GM23338 (cell line): ENCODE measurements at regions not wholly inside any gene's neighbourhood (a gene's known extent, or its start where the extent isn't known, plus 50 kb on each side); places are given as distances from the start of the nearest gene placed in this dataset.

ENCODE experiments used
- ATAC-seq: fragments of 200-7000 bp; cut with Tn5 transposase; 3 replicates; pipeline ENCODE4 v1.9.1; 2020
- DNase-seq: peaks from one replicate; pipeline ENCODE4 v3.0.0-alpha.2; 2015; ENCODE audit warnings: low spot score
- H2AFZ ChIP-seq: fragments of 200-600 bp; sonication (generic); 2 replicates; pipeline ENCODE4 v1.8.0; 2016; ENCODE audit warnings: antibody characterized with exemption, mild to moderate bottlenecking, moderate library complexity
- H3F3A ChIP-seq: fragments of 200-600 bp; sonication (generic); replicated peaks from 2 replicates; pipeline ENCODE4 v1.8.0; 2017; ENCODE audit warnings: antibody characterized with exemption, mixed run types, low read depth
- H3K27ac ChIP-seq: fragments of 200-600 bp; sonication (generic); 2 replicates; pipeline ENCODE4 v1.6.1; 2016; ENCODE audit warnings: low read depth
- H3K27me3 ChIP-seq: fragments of 200-600 bp; sonication (generic); 2 replicates; pipeline ENCODE4 v1.8.0; 2016; ENCODE audit warnings: mild to moderate bottlenecking, mixed run types, moderate library complexity; ENCODE audit not compliant: insufficient read depth
- H3K36me3 ChIP-seq: fragments of 200-600 bp; sonication (generic); 2 replicates; pipeline ENCODE4 v1.8.0; 2016; ENCODE audit warnings: mild to moderate bottlenecking; ENCODE audit not compliant: insufficient read depth
- H3K4me1 ChIP-seq: fragments of 200-600 bp; sonication (generic); 2 replicates; pipeline ENCODE4 v1.8.0; 2016; ENCODE audit warnings: mild to moderate bottlenecking, moderate library complexity; ENCODE audit not compliant: insufficient read depth
- H3K4me2 ChIP-seq: fragments of 200-600 bp; sonication (generic); 2 replicates; pipeline ENCODE4 v1.7.1; 2017; ENCODE audit warnings: mixed run types
- H3K4me3 ChIP-seq: fragments of 200-600 bp; sonication (generic); 2 replicates; pipeline ENCODE4 v1.6.1; 2016; ENCODE audit warnings: mixed run types
- H3K79me2 ChIP-seq: fragments of 200-600 bp; sonication (generic); replicated peaks from 2 replicates; pipeline ENCODE4 v1.8.0; 2017; ENCODE audit warnings: mild to moderate bottlenecking; ENCODE audit not compliant: insufficient read depth
- H3K9me2 ChIP-seq: fragments of 200-600 bp; sonication (generic); 2 replicates; pipeline ENCODE4 v1.8.0; 2017; ENCODE audit not compliant: insufficient read depth
- H4K20me1 ChIP-seq: fragments of 200-600 bp; sonication (generic); replicated peaks from 2 replicates; pipeline ENCODE4 v1.8.0; 2017; ENCODE audit warnings: mild to moderate bottlenecking; ENCODE audit not compliant: insufficient read depth
- H3K27ac Mint-ChIP-seq: 2 replicates; pipeline ENCODE4 v1.8.0; 2020; ENCODE audit warnings: inconsistent platforms, mild to moderate bottlenecking, moderate library complexity, mixed read lengths
- H3K27me3 Mint-ChIP-seq: 3 replicates; pipeline ENCODE4 v1.8.0; 2022; ENCODE audit warnings: low read depth, mild to moderate bottlenecking, moderate library complexity, mixed read lengths, inconsistent platforms; ENCODE audit not compliant: insufficient read depth, poor library complexity
- H3K36me3 Mint-ChIP-seq: 3 replicates; pipeline ENCODE4 v1.8.0; 2021; ENCODE audit warnings: low read depth, mild to moderate bottlenecking, inconsistent platforms, moderate library complexity, mixed read lengths
- H3K4me1 Mint-ChIP-seq: 3 replicates; pipeline ENCODE4 v1.8.0; 2020; ENCODE audit warnings: mild to moderate bottlenecking, inconsistent platforms, mixed read lengths
- H3K4me3 Mint-ChIP-seq: 3 replicates; pipeline ENCODE4 v1.8.0; 2021; ENCODE audit warnings: moderate library complexity, mild to moderate bottlenecking, inconsistent platforms, mixed read lengths
- H3K9me3 Mint-ChIP-seq: 3 replicates; pipeline ENCODE4 v1.8.0; 2020; ENCODE audit warnings: moderate library complexity, mild to moderate bottlenecking, inconsistent platforms, mixed read lengths
- CREB1 ChIP-seq: fragments of 250-450 bp; sonication (Bioruptor Pico); IDR thresholded peaks from 2 replicates; pipeline ENCODE4 v1.5.0; 2020; ENCODE audit warnings: low read depth, mild to moderate bottlenecking, moderate library complexity
- EZH2 ChIP-seq: fragments of 200-600 bp; sonication (generic); IDR thresholded peaks from one replicate; pipeline ENCODE4 v1.8.0; 2017; ENCODE audit warnings: antibody characterized with exemption, mild to moderate bottlenecking, low read depth; ENCODE audit not compliant: unreplicated experiment
- EZH2phosphoT487 ChIP-seq: fragments of 200-600 bp; sonication (generic); IDR thresholded peaks from one replicate; pipeline ENCODE4 v1.8.1; 2018; ENCODE audit warnings: antibody characterized with exemption; ENCODE audit not compliant: unreplicated experiment
- JUNB ChIP-seq: IDR thresholded peaks from one replicate; pipeline ENCODE4 v1.6.1; 2016; ENCODE audit warnings: antibody characterized with exemption; ENCODE audit not compliant: unreplicated experiment
- NANOG ChIP-seq: IDR thresholded peaks from 2 replicates; pipeline ENCODE4 v1.6.1; 2016; ENCODE audit warnings: antibody characterized with exemption, borderline replicate concordance
- POLR2AphosphoS5 ChIP-seq: IDR thresholded peaks from 2 replicates; pipeline ENCODE4 v1.6.1; 2016; ENCODE audit warnings: antibody characterized with exemption, low read depth
- STAT1 ChIP-seq: IDR thresholded peaks from one replicate; pipeline ENCODE4 v1.6.1; 2016; ENCODE audit warnings: antibody characterized with exemption; ENCODE audit not compliant: unreplicated experiment
- ZNF114 ChIP-seq: fragments of 250-450 bp; sonication (Bioruptor Pico); IDR thresholded peaks from 2 replicates; pipeline ENCODE4 v1.5.0; 2020; ENCODE audit warnings: mild to moderate bottlenecking, moderate library complexity
- ZNF331 ChIP-seq: fragments of 250-450 bp; sonication (Bioruptor Pico); IDR thresholded peaks from 2 replicates; pipeline ENCODE4 v1.5.0; 2020; ENCODE audit warnings: low read depth, mild to moderate bottlenecking, moderate library complexity
- TF ChIP-seq, protein P1 (sequence below): IDR thresholded peaks from 2 replicates; pipeline ENCODE4 v1.6.1; 2016; ENCODE audit warnings: antibody characterized with exemption
- TF ChIP-seq, protein P2 (sequence below): IDR thresholded peaks from one replicate; pipeline ENCODE4 v1.6.1; 2018; ENCODE audit warnings: antibody characterized with exemption; ENCODE audit not compliant: unreplicated experiment
- TF ChIP-seq, protein P3 (sequence below), 2 experiments: fragments of 200-600 bp in 1 of 2; sonication (generic) in 1 of 2; conservative IDR thresholded peaks; 2 replicates each; pipeline versions ENCODE4 v1.5.1 to v1.6.1; 2016 to 2017; ENCODE audit warnings: antibody characterized with exemption in 2 of 2, low read depth in 2 of 2, mild to moderate bottlenecking in 2 of 2, moderate library complexity in 1 of 2
- TF ChIP-seq, protein P4 (sequence below): fragments of 250-450 bp; sonication (Bioruptor Pico); IDR thresholded peaks from 2 replicates; pipeline ENCODE4 v1.5.0; 2020; ENCODE audit warnings: mild to moderate bottlenecking, moderate library complexity

DNA sequence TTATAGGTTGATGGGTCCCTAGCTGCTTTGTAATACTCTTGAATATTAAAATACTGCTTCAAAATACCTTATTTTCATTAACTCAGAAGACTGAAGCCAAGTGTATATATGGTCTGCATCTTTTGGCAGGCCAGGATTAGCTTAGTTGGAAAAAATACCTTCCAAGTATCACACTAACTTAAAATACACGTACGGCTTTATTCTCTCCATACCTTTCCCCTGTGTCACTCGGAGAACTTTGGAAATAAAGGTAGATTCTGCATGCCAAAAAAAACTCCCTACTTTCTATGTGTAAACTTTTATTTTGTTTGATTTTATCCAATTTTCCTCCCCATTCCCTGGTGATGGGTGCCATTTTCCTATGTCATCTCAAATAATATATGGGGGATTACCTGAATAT is 422.3 kb upstream of the MDFIC2 start:
- no peak for DNase-seq
- no peak for TF ChIP-seq JUNB
- TF ChIP-seq ZNF114 (CRISPR knock-in tag) = no peak
- no peak for TF ChIP-seq EZH2phosphoT487
- TF ChIP-seq, protein P1, sequence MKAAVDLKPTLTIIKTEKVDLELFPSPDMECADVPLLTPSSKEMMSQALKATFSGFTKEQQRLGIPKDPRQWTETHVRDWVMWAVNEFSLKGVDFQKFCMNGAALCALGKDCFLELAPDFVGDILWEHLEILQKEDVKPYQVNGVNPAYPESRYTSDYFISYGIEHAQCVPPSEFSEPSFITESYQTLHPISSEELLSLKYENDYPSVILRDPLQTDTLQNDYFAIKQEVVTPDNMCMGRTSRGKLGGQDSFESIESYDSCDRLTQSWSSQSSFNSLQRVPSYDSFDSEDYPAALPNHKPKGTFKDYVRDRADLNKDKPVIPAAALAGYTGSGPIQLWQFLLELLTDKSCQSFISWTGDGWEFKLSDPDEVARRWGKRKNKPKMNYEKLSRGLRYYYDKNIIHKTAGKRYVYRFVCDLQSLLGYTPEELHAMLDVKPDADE = no peak
- TF ChIP-seq POLR2AphosphoS5 = no peak
- no peak for TF ChIP-seq NANOG
- TF ChIP-seq, protein P2, sequence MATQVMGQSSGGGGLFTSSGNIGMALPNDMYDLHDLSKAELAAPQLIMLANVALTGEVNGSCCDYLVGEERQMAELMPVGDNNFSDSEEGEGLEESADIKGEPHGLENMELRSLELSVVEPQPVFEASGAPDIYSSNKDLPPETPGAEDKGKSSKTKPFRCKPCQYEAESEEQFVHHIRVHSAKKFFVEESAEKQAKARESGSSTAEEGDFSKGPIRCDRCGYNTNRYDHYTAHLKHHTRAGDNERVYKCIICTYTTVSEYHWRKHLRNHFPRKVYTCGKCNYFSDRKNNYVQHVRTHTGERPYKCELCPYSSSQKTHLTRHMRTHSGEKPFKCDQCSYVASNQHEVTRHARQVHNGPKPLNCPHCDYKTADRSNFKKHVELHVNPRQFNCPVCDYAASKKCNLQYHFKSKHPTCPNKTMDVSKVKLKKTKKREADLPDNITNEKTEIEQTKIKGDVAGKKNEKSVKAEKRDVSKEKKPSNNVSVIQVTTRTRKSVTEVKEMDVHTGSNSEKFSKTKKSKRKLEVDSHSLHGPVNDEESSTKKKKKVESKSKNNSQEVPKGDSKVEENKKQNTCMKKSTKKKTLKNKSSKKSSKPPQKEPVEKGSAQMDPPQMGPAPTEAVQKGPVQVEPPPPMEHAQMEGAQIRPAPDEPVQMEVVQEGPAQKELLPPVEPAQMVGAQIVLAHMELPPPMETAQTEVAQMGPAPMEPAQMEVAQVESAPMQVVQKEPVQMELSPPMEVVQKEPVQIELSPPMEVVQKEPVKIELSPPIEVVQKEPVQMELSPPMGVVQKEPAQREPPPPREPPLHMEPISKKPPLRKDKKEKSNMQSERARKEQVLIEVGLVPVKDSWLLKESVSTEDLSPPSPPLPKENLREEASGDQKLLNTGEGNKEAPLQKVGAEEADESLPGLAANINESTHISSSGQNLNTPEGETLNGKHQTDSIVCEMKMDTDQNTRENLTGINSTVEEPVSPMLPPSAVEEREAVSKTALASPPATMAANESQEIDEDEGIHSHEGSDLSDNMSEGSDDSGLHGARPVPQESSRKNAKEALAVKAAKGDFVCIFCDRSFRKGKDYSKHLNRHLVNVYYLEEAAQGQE = no peak
- no peak for TF ChIP-seq ZNF331 (CRISPR knock-in tag)
- TF ChIP-seq, protein P3, sequence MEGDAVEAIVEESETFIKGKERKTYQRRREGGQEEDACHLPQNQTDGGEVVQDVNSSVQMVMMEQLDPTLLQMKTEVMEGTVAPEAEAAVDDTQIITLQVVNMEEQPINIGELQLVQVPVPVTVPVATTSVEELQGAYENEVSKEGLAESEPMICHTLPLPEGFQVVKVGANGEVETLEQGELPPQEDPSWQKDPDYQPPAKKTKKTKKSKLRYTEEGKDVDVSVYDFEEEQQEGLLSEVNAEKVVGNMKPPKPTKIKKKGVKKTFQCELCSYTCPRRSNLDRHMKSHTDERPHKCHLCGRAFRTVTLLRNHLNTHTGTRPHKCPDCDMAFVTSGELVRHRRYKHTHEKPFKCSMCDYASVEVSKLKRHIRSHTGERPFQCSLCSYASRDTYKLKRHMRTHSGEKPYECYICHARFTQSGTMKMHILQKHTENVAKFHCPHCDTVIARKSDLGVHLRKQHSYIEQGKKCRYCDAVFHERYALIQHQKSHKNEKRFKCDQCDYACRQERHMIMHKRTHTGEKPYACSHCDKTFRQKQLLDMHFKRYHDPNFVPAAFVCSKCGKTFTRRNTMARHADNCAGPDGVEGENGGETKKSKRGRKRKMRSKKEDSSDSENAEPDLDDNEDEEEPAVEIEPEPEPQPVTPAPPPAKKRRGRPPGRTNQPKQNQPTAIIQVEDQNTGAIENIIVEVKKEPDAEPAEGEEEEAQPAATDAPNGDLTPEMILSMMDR (conservative IDR thresholded peaks at IDR 0.05; ENCODE audit: low read depth in 2 of 2) = no peak
- TF ChIP-seq, protein P4, sequence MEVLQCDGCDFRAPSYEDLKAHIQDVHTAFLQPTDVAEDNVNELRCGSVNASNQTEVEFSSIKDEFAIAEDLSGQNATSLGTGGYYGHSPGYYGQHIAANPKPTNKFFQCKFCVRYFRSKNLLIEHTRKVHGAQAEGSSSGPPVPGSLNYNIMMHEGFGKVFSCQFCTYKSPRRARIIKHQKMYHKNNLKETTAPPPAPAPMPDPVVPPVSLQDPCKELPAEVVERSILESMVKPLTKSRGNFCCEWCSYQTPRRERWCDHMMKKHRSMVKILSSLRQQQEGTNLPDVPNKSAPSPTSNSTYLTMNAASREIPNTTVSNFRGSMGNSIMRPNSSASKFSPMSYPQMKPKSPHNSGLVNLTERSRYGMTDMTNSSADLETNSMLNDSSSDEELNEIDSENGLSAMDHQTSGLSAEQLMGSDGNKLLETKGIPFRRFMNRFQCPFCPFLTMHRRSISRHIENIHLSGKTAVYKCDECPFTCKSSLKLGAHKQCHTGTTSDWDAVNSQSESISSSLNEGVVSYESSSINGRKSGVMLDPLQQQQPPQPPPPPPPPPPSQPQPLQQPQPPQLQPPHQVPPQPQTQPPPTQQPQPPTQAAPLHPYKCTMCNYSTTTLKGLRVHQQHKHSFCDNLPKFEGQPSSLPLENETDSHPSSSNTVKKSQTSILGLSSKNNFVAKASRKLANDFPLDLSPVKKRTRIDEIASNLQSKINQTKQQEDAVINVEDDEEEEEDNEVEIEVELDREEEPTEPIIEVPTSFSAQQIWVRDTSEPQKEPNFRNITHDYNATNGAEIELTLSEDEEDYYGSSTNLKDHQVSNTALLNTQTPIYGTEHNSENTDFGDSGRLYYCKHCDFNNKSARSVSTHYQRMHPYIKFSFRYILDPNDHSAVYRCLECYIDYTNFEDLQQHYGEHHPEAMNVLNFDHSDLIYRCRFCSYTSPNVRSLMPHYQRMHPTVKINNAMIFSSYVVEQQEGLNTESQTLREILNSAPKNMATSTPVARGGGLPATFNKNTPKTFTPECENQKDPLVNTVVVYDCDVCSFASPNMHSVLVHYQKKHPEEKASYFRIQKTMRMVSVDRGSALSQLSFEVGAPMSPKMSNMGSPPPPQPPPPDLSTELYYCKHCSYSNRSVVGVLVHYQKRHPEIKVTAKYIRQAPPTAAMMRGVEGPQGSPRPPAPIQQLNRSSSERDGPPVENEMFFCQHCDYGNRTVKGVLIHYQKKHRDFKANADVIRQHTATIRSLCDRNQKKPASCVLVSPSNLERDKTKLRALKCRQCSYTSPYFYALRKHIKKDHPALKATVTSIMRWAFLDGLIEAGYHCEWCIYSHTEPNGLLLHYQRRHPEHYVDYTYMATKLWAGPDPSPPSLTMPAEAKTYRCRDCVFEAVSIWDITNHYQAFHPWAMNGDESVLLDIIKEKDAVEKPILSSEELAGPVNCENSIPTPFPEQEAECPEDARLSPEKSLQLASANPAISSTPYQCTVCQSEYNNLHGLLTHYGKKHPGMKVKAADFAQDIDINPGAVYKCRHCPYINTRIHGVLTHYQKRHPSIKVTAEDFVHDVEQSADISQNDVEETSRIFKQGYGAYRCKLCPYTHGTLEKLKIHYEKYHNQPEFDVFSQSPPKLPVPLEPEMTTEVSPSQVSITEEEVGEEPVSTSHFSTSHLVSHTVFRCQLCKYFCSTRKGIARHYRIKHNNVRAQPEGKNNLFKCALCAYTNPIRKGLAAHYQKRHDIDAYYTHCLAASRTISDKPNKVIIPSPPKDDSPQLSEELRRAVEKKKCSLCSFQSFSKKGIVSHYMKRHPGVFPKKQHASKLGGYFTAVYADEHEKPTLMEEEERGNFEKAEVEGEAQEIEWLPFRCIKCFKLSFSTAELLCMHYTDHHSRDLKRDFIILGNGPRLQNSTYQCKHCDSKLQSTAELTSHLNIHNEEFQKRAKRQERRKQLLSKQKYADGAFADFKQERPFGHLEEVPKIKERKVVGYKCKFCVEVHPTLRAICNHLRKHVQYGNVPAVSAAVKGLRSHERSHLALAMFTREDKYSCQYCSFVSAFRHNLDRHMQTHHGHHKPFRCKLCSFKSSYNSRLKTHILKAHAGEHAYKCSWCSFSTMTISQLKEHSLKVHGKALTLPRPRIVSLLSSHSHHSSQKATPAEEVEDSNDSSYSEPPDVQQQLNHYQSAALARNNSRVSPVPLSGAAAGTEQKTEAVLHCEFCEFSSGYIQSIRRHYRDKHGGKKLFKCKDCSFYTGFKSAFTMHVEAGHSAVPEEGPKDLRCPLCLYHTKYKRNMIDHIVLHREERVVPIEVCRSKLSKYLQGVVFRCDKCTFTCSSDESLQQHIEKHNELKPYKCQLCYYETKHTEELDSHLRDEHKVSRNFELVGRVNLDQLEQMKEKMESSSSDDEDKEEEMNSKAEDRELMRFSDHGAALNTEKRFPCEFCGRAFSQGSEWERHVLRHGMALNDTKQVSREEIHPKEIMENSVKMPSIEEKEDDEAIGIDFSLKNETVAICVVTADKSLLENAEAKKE (CRISPR knock-in tag) = no peak
- TF ChIP-seq CREB1 (CRISPR knock-in tag) = no peak
- no peak for TF ChIP-seq STAT1
- no peak for TF ChIP-seq EZH2
- no peak overlapping the region for H3K4me3 Mint-ChIP-seq

More for the DNA sequence above, 422.3 kb upstream of the MDFIC2 start:
- no peaks in the 10 kb centered on the region for H3K27me3 Mint-ChIP-seq
- no peak for ATAC-seq
- Histone ChIP-seq H2AFZ (no peak overlapping the region), H3K4me1 (peaks cover 14% of the 10 kb centered on the region), H4K20me1 (no peaks in the 10 kb centered on the region), H3K27me3 (no peaks in the 10 kb centered on the region), H3K27ac (no peak overlapping the region), H3K4me3 (no peak overlapping the region), H3K9me2 (no peaks in the 10 kb centered on the region; the same call in 1 of the 2 replicates), H3K4me2 (no peak overlapping the region), H3F3A (no peaks in the 10 kb centered on the region), H3K36me3 (no peaks in the 10 kb centered on the region), H3K79me2 (no peaks in the 10 kb centered on the region)
- peaks cover 29% of the 10 kb centered on the region for H3K4me1 Mint-ChIP-seq
- H3K9me3 Mint-ChIP-seq = no peaks in the 10 kb centered on the region
- H3K27ac Mint-ChIP-seq = no peak overlapping the region
- H3K36me3 Mint-ChIP-seq = no peaks in the 10 kb centered on the region
